ENCODE measurements at regions not wholly inside any gene's neighbourhood (a gene's known extent, or its start where the extent isn't known, plus 50 kb on each side); places are given as distances from the start of the nearest gene placed in this dataset.
A peak's percentile ranks its signal among the peaks of the same experiment; 100 is the strongest.

GRCh38 chr3:30426293-30426993 is 180.0 kb upstream of the TGFBR2 start:
- DNase-seq (ENCODE audit: low read depth in 1 of 2, low spot score in 1 of 2) = peak; percentile 50 to 92
- TF ChIP-seq CTCF (IDR thresholded peaks at IDR 0.05; ENCODE audit: low read depth, low read length) = no peak
- Histone ChIP-seq H3K4me1 (ENCODE audit: low read depth) (peaks cover 3% of the 10 kb centered on the region), H3K36me3 (no peaks in the 10 kb centered on the region), H3K27ac (no peak overlapping the region), H3K27me3 (no peaks in the 10 kb centered on the region), H3K9me3 (ENCODE audit: low read depth) (no peaks in the 10 kb centered on the region), H3K4me3 (no peak overlapping the region)

GRCh38 chr3:30428251-30428650 is 178.2 kb upstream of the TGFBR2 start:
- Histone ChIP-seq H3K4me3 (no peak overlapping the region), H3K4me1 (ENCODE audit: low read depth) (peaks cover 3% of the 10 kb centered on the region), H3K27ac (no peak overlapping the region), H3K27me3 (no peaks in the 10 kb centered on the region), H3K9me3 (ENCODE audit: low read depth) (no peaks in the 10 kb centered on the region), H3K36me3 (no peaks in the 10 kb centered on the region)
- no peak for TF ChIP-seq CTCF (IDR thresholded peaks at IDR 0.05; ENCODE audit: low read depth, low read length)
- peak in 1 of 2 donors; percentile 44 for DNase-seq (ENCODE audit: low read depth in 1 of 2, low spot score in 1 of 2)

GRCh38 chr3:30435861-30436331 is 170.5 kb upstream of the TGFBR2 start:
- Histone ChIP-seq H3K4me1 (ENCODE audit: low read depth) (peaks cover 23% of the 10 kb centered on the region), H3K4me3 (no peak overlapping the region), H3K36me3 (no peaks in the 10 kb centered on the region), H3K27ac (no peak overlapping the region), H3K9me3 (ENCODE audit: low read depth) (no peaks in the 10 kb centered on the region), H3K27me3 (no peaks in the 10 kb centered on the region)
- no peak for TF ChIP-seq CTCF (IDR thresholded peaks at IDR 0.05; ENCODE audit: low read depth, low read length)
- DNase-seq (ENCODE audit: low read depth in 1 of 2, low spot score in 1 of 2) = no peak

- no peak overlapping the region for H3K4me3 ChIP-seq
- no peaks in the 10 kb centered on the region for H3K27me3 ChIP-seq
- no peak for TF ChIP-seq CTCF (IDR thresholded peaks at IDR 0.05; ENCODE audit: low read depth, low read length)
- DNase-seq (ENCODE audit: low read depth in 1 of 2, low spot score in 1 of 2) = peak; percentile 6 to 91
- H3K27ac ChIP-seq = peak overlapping the region; percentile 7
- H3K4me1 ChIP-seq (ENCODE audit: low read depth) = peaks cover 28% of the 10 kb centered on the region
- no peaks in the 10 kb centered on the region for H3K36me3 ChIP-seq
- no peaks in the 10 kb centered on the region for H3K9me3 ChIP-seq (ENCODE audit: low read depth)
Measured at GRCh38 chr3:30437171-30437601, 169.2 kb upstream of the TGFBR2 start.

- DNase-seq (ENCODE audit: low read depth in 1 of 2, low spot score in 1 of 2) = no peak
- peaks cover 28% of the 10 kb centered on the region for H3K4me1 ChIP-seq (ENCODE audit: low read depth)
- no peaks in the 10 kb centered on the region for H3K9me3 ChIP-seq (ENCODE audit: low read depth)
- H3K4me3 ChIP-seq = no peak overlapping the region
- H3K36me3 ChIP-seq = no peaks in the 10 kb centered on the region
- H3K27ac ChIP-seq = peak overlapping the region; percentile 7
- no peak for TF ChIP-seq CTCF (IDR thresholded peaks at IDR 0.05; ENCODE audit: low read depth, low read length)
- no peaks in the 10 kb centered on the region for H3K27me3 ChIP-seq
Measured at GRCh38 chr3:30438126-30438525, 168.3 kb upstream of the TGFBR2 start.

All from cardiac muscle cell (in vitro differentiated cells and primary cell).